A673 (cell line): ENCODE measurements at regions not wholly inside any gene's neighbourhood (a gene's known extent, or its start where the extent isn't known, plus 50 kb on each side); places are given as distances from the start of the nearest gene placed in this dataset.

Experiments
- BruUV-seq: library from RNA; stranded (reverse); fragments of 400-500 nt; replicated peaks from 2 replicates; lab custom pipeline; 2021; lab: Mats Ljungman, UMichigan
- CTCF ChIA-PET: fragments of 300-600 bp; sonication (Branson Sonifier 250); formaldehyde crosslinking; loops from one replicate; lab custom pipeline; 2022; ENCODE audit warnings: antibody characterized with exemption; lab: Charles Lee
- POLR2A ChIA-PET: fragments of 300-600 bp; sonication (Branson Sonifier 250); formaldehyde crosslinking; loops from one replicate; lab custom pipeline; 2022; ENCODE audit warnings: antibody characterized with exemption; ENCODE audit not compliant: low non-redundant PET; lab: Charles Lee
- DNase-seq: peaks from one replicate; pipeline ENCODE4 v3.0.0-alpha.2; 2015; ENCODE audit warnings: low spot score
- H3K27ac ChIP-seq: fragments of 200-600 bp; sonication (generic); 2 replicates; pipeline ENCODE4 v1.5.1; 2016; ENCODE audit warnings: mixed run types, low read depth, mild to moderate bottlenecking, mixed read lengths, antibody characterized with exemption, low read length; ENCODE audit not compliant: poor library complexity, severe bottlenecking
- H3K27me3 ChIP-seq: fragments of 200-600 bp; sonication (generic); replicated peaks from 2 replicates; pipeline ENCODE4 v1.6.1; 2017; ENCODE audit warnings: mixed run types, low read depth, mild to moderate bottlenecking, mixed read lengths, antibody characterized with exemption, low read length; ENCODE audit not compliant: insufficient read depth, poor library complexity
- H3K36me3 ChIP-seq: fragments of 200-600 bp; sonication (generic); 2 replicates; pipeline ENCODE4 v1.6.1; 2016; ENCODE audit warnings: mixed run types, mild to moderate bottlenecking, mixed read lengths, antibody characterized with exemption, low read length; ENCODE audit not compliant: insufficient read depth, poor library complexity, severe bottlenecking
- H3K4me1 ChIP-seq: fragments of 200-600 bp; sonication (generic); 2 replicates; pipeline ENCODE4 v1.6.1; 2017; ENCODE audit warnings: mixed run types, mild to moderate bottlenecking, mixed read lengths, antibody characterized with exemption, low read length; ENCODE audit not compliant: insufficient read depth, poor library complexity, severe bottlenecking
- H3K4me3 ChIP-seq: fragments of 200-600 bp; sonication (generic); 2 replicates; pipeline ENCODE4 v1.5.1; 2016; ENCODE audit warnings: low read depth, mixed run types, mild to moderate bottlenecking, mixed read lengths, low read length; ENCODE audit not compliant: poor library complexity, severe bottlenecking
- H3K9me3 ChIP-seq: fragments of 200-600 bp; sonication (generic); 2 replicates; pipeline ENCODE4 v1.6.1; 2016; ENCODE audit warnings: mixed run types, low read depth, mild to moderate bottlenecking, mixed read lengths, antibody characterized with exemption, low read length; ENCODE audit not compliant: poor library complexity, severe bottlenecking
- CTCF ChIP-seq: fragments of 300-800, 200-600 bp; sonication (generic); conservative IDR thresholded peaks from 2 replicates; pipeline ENCODE4 v1.5.1; 2017; ENCODE audit warnings: low read depth, mild to moderate bottlenecking, antibody characterized with exemption, low read length, moderate library complexity, mixed read lengths
- EZH2 ChIP-seq: fragments of 200-600 bp; sonication (generic); IDR thresholded peaks from 2 replicates; pipeline ENCODE4 v1.6.1; 2017; ENCODE audit warnings: borderline replicate concordance, low read depth, mild to moderate bottlenecking, mixed read lengths, antibody characterized with exemption, low read length; ENCODE audit not compliant: poor library complexity, severe bottlenecking
- intact Hi-C: fragments of 100-400 bp; cut with micrococcal nuclease; formaldehyde crosslinking; loops from one replicate; pipeline ENCODE4 v1.10.0; 2022; ENCODE audit not compliant: unreplicated experiment

DNA sequence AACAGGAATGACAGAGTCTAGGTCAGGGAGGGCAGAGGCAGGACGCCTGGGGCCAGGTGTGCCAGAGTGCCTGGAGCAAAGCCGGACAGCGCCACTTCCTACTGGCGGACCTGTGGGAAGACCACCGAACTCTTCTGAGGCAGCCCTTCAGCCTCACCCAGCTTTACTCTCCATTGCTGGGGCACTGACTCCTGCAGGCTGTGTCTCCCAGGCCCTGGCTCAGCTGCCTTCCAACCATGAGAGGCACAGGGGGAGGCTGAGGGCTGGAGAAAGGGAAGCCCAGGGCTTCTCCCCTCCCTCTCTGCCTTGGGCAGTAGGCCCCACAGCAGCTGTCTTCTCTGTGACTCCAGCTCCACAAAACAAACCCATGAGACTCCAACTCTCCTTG, 139.6 kb upstream of the UNC5B start:
- intact Hi-C loops, result no loop called here
- Histone ChIP-seq H3K4me1 (no peaks in the 10 kb centered on the region), H3K27ac (no peak overlapping the region), H3K4me3 (no peak overlapping the region), H3K27me3 (peaks cover 3% of the 10 kb centered on the region), H3K36me3 (no peaks in the 10 kb centered on the region), H3K9me3 (no peaks in the 10 kb centered on the region)
- TF ChIP-seq EZH2 (no peak), CTCF (no peak)
- ChIA-PET POLR2A (no interaction called here), CTCF (no interaction called here)
- BruUV-seq, result no TSS peak
- DNase-seq, result no peak

DNA sequence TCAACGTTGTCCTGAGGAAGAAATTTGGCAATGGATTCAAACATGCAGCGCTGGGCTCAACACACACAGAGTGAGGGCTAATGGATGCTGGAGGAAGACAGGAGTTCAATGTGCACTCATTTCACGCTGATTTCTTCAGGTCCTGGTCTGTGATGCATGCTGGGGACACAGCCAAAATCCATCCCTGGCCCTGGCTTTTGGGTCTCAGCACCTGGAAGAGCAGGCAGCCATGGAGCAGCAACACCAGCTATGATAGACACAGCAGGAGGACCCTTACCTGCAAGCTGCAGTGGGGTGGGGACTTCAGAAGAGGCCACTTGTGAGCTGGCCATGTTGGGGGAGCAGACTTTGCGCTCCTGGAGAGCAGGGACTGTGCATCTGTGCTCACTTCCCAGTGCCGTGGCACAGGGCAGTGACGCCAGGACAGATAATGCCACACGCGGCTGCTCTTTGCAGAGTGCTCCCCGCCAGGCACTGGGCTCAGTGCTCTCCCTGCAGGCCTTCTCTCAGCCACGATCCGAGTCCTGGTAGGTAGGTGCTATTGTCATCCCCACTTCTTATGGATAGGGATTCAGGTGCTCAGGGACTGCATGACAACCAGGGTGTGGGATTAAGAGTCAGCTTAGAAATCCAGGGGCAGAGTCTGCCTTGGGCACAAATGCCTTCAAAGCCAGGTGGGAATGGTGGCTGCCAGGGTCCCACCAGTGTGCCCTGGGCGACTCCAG, 138.8 kb upstream of the UNC5B start:
- no peak overlapping the region for H3K27ac ChIP-seq
- no peak overlapping the region for H3K4me3 ChIP-seq
- ChIA-PET CTCF (no interaction called here), POLR2A (no interaction called here)
- TF ChIP-seq CTCF (no peak), EZH2 (no peak)
- H3K4me1 ChIP-seq, result no peaks in the 10 kb centered on the region
- H3K36me3 ChIP-seq, result no peaks in the 10 kb centered on the region
- intact Hi-C loops, result no loop called here
- peaks cover 3% of the 10 kb centered on the region for H3K27me3 ChIP-seq
- no TSS peak for BruUV-seq
- H3K9me3 ChIP-seq, result no peaks in the 10 kb centered on the region
- DNase-seq, result no peak

- H3K4me1 ChIP-seq, result no peaks in the 10 kb centered on the region
- no peak for TF ChIP-seq CTCF
- TF ChIP-seq EZH2, result no peak
- POLR2A ChIA-PET, result no interaction called here
- DNase-seq, result no peak
- no peak overlapping the region for H3K27ac ChIP-seq
- BruUV-seq, result no TSS peak
- intact Hi-C loops, result no loop called here
- peaks cover 3% of the 10 kb centered on the region for H3K27me3 ChIP-seq
- H3K4me3 ChIP-seq, result no peak overlapping the region
- CTCF ChIA-PET, result no interaction called here
- no peaks in the 10 kb centered on the region for H3K9me3 ChIP-seq
- H3K36me3 ChIP-seq, result no peaks in the 10 kb centered on the region
Measured at GRCh38 chr10:71074176-71074755, 138.1 kb upstream of the UNC5B start.
